AG09319 (cell line): ENCODE measurements at regions not wholly inside any gene's neighbourhood (a gene's known extent, or its start where the extent isn't known, plus 50 kb on each side); places are given as distances from the start of the nearest gene placed in this dataset.
"Not testable (repeated sequence)": the region's sequence is repeated elsewhere in the genome, so short reads cannot be mapped to it uniquely, and the experiment has no call there.

Experiments used
- DNase-seq: peaks from one replicate; pipeline ENCODE4 v3.0.0-alpha.2; 2010; ENCODE audit warnings: low read depth; ENCODE audit errors: extremely low read depth
- TF ChIP-seq, protein P1 (sequence below): IDR thresholded peaks from 2 replicates; pipeline ENCODE4 v1.5.1; 2011; ENCODE audit warnings: low read depth, mild to moderate bottlenecking, inconsistent platforms, low read length, moderate library complexity

GRCh38 chr5:101206534-101206933, 303.5 kb upstream of the ST8SIA4 start:
- TF ChIP-seq, protein P1, sequence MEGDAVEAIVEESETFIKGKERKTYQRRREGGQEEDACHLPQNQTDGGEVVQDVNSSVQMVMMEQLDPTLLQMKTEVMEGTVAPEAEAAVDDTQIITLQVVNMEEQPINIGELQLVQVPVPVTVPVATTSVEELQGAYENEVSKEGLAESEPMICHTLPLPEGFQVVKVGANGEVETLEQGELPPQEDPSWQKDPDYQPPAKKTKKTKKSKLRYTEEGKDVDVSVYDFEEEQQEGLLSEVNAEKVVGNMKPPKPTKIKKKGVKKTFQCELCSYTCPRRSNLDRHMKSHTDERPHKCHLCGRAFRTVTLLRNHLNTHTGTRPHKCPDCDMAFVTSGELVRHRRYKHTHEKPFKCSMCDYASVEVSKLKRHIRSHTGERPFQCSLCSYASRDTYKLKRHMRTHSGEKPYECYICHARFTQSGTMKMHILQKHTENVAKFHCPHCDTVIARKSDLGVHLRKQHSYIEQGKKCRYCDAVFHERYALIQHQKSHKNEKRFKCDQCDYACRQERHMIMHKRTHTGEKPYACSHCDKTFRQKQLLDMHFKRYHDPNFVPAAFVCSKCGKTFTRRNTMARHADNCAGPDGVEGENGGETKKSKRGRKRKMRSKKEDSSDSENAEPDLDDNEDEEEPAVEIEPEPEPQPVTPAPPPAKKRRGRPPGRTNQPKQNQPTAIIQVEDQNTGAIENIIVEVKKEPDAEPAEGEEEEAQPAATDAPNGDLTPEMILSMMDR = no peak
- DNase-seq = no peak

DNA sequence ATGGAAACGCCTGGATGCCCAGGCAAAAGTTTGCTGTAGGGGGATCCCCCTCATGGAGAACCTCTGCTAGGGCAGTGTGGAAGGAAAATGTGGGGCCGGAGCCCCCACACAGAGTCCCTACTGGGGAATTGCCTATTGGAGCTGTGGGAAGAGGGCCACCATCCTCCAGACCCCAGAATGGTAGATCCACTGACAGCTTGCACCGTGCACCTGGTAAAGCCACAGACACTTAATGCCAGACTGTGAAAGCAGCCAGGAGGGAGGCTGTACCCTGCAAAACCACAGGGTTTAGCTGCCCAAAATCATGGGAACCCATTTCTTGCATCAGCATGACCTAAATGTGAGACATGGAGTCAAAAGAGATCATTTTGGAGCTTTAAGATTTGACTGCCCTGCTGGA, 302.0 kb upstream of the ST8SIA4 start:
- DNase-seq = not testable (repeated sequence)

- DNase-seq = not testable (repeated sequence)
Measured at GRCh38 chr5:101180365-101180764, 277.3 kb upstream of the ST8SIA4 start.

DNA sequence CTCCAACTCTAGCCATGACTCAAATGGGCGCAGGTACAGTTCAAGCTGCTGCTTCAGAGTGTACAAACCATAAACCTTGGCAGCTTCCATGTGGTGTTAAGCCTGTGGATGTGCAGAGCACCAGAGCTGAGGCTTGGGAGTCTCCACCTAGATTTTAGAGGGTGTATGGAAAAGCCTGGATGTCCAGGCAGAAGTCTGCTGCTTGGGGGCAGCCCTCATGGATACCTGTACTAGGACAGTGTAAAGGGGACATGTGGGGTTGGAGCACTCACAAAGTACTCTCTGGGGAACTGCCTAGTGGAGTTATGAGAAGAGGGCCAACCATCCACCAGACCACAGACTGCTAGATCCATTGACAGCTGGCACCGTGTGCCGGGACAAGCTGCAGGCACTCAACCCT, 273.5 kb upstream of the ST8SIA4 start:
- no peak for DNase-seq
- TF ChIP-seq, protein P1 = no peak

DNA sequence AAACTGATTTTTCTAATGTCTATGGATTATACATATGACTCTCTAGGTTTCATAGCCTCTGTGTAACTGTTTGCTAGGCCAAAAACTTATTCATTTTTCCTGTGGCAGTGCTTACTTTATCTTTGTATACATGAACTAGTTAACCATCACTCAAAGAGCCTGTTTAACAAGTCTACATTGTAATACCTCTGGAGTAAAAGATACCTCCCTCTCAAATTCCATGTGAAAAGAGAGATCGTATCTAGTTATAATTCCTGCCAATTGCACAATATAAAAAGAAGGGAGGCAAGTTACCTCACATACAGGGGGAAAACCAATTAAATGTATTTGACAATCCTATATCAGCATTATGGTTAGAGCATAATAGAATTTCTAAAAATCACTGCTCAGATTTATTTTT, 271.9 kb upstream of the ST8SIA4 start:
- TF ChIP-seq, protein P1 = no peak

GRCh38 chr5:101163088-101163487, 260.0 kb upstream of the ST8SIA4 start:
- TF ChIP-seq, protein P1 = no peak
- no peak for DNase-seq

More for the DNA sequence above, 271.9 kb upstream of the ST8SIA4 start:
- DNase-seq = no peak

DNA sequence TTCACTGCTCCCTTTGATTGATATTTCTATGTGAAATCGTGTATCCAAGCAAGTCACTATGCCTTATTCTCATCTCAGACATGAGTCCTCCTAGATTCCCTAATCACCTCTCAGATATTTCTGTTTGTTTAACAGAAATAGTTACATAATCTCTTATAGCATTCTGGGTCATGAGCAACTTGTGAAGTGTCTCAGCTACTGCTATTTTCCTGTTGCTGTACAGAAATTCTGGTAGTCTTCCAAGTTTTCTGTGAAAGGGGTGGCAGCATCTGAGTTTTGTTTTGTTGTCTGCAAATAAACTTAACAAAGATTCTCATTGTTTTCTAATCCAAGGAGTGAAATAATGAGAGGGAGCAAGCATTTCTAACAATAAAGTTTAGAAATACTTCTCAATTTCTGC, 256.9 kb upstream of the ST8SIA4 start:
- no peak for DNase-seq
- TF ChIP-seq, protein P1 = no peak

- TF ChIP-seq, protein P1 = no peak
- no peak for DNase-seq
Measured at GRCh38 chr5:101159006-101159405, 255.9 kb upstream of the ST8SIA4 start.

GRCh38 chr5:101153526-101153925, 250.4 kb upstream of the ST8SIA4 start:
- DNase-seq = no peak
- TF ChIP-seq, protein P1 = no peak
